Stimulated activated CD4-positive, alpha-beta T cell treated with anti-CD3 and anti-CD28 coated beads, Interleukin-1b, Interleukin-23, amount 100 ng/mL, for 1 hour (primary cell): ENCODE measurements at regions not wholly inside any gene's neighbourhood (a gene's known extent, or its start where the extent isn't known, plus 50 kb on each side); places are given as distances from the start of the nearest gene placed in this dataset.
"Not testable (repeated sequence)": the region's sequence is repeated elsewhere in the genome, so short reads cannot be mapped to it uniquely, and the experiment has no call there.

ENCODE experiments used
- DNase-seq, 2 donors: peaks; one replicate each; pipeline ENCODE4 v3.0.0-alpha.2; 2020; ENCODE audit warnings: low read depth in 2 of 2

DNA sequence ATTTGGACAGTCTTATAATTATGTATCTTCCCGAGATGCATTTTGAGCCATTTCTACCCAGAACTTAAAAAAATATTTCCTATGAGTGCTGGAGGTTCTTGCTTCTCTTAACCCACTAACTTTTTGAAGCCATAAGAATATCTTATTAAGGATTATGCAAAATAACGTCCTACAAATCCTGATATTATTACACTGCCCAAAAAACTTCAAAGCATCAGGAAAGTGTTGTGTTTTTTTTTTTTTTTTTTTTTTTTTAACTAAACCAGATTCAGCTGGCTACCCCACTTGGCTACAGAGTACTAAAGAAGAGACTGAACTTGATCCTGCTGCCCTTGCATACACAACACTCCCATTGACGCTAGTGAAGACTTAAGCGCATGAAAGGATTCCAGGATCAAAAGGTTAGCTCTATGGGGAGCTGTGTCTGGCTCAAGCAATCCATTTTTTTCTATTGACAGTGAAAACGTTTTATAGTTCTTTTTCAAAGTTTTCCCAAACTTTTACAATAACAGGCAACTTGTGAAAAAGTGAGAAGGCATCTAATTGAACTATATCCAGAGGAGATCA lies 141.4 kb downstream of the KCNRG start:
- DNase-seq, result no peak

DNA sequence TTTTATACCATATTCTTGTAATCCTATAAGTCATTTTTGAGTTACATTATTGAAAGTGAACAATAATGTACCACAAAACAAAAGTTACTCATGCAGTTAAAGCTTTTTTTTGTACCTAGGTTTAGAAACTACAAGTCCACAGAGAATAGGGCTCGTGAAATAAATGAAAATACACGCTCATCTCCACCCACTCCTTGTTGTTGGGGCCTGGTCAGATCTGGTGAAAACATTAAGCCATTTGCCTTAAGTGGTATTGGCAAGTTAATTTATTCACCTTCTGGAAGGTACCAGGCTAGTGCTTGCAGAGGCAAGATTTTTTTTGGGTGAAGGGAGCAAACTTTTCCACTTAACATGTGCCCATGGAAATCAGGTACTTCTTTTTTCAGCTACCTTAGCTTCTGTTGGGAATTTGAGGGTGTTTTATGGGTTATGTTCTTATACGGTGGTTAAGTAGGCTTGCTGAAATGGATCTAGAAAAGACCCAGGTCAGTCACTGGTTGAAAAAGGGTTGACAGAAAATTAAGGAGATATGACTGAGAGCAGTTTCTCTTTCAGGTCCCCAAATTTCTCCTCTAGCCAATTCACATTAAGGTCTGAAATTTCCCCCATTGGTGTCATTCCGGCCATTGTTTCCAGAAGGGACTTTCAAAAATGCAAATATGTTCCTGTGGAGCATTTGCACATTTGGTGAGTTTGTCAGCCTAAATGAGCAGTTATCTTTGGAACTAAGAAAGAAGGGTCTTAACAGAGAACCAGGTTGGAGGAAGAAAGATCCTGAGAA lies 143.3 kb downstream of the KCNRG start:
- no peak for DNase-seq

DNA sequence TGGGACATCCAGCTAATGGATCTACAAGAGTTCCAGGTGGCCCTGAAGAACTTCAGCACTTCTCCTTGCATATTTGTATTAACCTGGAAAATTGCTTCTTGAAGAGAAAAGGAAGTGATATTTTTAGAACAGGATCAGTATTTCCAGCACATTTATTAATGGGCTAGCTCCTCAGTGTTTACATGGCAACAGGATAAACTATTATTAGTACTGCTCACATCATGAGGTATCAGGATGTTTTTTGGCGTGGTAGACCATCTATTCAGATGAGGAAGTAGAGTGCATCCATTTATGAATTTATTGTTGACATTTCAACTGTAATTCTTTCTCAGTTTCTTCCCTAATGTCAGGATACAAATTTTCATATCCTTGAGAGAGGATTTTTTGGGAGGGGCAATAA lies 144.4 kb downstream of the KCNRG start:
- no peak for DNase-seq

DNA sequence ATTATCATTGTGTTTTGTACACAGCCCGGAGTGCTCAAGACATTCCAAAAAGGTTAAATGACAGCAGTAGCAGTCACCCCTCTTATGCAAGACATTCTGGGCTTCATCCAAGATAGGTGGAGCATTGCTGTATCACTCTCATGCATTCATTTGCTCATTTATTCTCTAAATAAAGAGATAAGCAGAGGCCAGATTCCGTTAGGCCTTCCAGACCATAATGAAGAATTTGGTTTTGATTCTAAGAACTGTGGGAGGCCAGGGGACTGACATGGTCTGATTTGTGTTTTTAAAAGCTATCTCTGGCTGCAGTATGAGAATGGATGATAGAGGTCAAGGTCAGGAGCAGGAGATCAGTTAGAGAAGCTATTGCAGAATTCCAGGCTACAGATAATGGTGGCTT lies 145.8 kb downstream of the KCNRG start:
- no peak for DNase-seq

DNA sequence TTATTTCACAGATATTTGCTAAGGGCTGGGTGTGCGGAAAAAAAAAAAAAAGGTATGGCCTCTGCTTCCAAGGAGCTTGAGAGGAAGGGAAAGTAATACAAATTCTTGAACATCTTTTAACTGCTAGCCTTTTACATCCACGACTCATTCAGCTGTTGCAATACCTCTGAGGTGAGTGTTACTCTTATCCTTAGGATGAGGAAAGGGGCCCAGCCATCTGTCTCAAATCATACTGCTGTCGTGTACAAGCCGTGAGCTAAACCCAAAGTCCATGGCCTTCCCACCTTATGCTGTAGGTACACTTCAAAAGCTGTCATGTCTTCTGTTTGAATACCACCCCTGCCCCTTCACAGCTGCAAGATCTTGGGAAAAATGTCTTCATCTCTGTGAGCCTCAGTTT lies 146.8 kb downstream of the KCNRG start:
- DNase-seq, result no peak

DNA sequence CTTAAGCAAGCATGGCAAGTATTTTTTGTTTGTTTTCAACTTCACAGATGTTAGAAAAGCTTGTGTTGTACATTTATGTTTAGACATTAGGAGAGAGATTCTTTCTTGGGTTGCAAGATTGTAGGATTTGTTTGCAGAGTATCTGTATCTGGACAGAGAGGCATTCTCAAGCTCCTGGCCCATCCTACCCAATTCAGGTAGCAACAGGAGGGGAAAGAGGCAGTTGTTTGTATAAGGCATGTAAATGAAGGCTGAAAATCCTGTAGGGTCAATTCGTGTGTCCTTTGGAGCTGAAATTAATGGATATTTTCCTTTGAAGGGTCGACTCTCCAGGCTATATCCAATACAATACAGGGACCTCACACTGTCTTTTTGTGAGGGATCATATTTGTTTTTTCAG lies 147.3 kb downstream of the KCNRG start:
- no peak for DNase-seq

DNA sequence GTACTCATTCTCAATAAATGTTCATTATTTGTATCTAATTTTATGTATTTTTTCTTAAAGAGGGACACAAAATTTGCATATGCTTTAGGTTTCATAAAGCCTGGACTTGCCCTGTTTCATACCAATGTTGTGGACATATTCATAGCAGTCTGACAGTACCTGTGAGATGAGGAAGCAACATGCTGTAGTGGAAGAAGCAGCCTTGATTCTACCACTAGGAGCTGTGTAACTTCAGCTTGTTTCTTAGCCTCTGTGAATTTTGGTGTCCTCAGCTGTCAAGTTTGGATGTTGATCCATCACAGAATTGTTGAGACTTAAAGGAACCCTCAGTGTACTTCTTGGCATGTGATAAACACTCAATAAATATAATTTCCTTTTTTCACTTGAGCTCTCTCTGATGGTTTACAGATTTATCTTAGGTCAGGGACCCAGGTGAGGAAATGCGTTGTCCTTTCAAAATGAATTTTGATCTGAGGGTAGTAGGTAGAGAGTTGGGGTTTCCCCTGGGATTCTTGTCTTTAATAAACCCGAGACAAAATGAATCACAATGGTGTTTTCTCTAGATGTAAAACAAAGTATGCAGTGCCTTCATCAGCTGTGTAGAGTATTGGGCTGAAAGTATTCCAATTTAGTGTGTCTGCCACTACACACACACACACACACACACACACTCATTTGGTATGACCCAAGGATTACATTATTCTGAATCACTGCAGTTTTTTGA lies 152.1 kb downstream of the KCNRG start:
- DNase-seq, result no peak

DNA sequence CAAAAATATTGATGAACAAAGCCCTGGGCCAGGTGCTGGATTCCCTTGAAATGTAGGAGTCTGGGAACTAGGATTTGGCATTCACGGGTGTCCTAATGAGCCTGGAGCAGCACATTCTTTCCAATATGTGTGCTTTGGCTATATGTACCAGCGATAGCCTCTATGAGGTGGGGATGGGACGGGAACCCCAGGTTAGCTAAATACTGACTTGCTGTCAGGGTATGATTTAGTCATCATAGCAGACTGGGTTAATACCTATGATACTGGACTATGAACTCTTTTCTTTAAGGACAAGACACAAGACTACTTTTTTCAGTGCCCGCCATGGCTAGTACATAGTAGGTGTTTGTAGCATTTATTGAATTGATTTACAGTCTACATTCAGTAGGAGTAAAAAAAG lies 152.7 kb downstream of the KCNRG start:
- DNase-seq, result no peak

DNA sequence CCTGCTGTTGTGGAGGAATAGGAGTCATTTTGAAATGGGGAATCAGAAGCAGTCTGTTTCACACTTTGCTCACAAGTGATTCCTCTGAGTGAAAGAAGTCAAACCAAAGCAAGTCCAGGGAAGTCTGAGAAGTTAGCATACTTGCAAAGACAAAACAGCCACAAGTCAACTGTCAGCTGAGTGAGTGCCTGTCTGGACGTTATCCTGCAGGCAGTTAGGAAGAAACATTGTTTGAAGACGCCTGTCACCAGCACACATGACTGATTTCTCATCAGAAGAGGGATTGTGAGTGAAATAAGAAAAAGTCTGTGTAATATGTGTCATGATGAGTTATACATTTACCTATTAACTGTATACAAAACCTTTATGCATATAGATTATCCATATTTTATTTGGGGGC lies 153.5 kb downstream of the KCNRG start:
- DNase-seq, result no peak

DNA sequence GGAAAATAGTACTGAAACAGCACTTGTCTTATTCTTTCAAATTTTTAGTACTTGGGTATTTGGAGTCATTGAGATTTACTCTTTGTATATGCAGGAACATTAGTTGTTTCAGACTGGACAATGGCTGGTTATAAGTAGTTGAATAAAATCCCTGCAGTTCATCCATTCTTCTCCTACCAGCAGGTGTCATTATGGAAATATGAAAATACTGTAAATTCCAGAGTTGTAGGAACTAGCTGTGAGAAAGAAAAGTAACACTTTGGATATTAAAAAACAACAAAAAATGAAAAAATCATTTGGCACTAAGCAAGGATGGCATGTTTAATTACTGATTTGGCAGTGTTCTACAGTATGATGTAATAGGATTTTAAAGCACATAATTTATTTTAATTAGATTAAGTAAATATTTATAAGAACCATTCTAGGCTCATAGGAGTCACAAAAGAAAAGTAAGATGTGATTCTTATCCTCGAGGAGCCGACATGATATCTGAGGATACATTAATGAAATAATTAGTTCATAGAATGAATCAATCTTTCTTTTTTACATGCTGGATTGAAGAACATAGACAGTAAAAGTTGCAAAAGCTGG lies 155.3 kb downstream of the KCNRG start:
- DNase-seq, result no peak

DNA sequence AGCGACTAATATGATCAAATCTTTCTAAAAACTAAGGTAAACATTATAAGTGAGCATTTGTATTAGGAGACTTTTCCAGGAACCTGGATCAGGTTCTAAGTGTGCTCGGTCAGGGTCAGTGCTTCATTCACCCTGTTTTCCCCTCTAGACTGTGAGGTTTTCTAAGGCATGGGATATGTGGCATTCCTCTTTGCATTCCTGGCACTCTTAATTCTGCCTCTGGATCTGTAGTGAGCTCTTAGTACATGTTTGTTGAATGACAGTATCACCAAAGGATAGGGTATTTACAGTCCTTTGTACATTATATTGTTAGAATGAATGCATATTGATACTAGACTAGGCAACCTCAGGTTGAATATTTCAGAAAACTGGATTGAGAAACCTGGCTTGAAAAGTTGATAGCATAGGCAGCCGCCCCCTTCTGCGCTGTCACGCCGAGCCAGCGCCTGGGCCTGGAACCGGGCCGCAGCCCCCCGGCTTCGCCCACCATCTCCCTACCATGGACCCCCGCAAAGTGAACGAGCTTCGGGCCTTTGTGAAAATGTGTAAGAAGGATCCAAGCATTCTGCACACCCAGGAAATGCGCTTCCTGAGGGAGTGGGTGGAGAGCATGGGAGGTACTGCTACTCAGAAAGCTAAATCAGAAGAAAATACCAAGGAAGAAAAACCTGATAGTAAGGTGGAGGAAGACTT lies 156.5 kb downstream of the KCNRG start:
- no peak for DNase-seq

DNA sequence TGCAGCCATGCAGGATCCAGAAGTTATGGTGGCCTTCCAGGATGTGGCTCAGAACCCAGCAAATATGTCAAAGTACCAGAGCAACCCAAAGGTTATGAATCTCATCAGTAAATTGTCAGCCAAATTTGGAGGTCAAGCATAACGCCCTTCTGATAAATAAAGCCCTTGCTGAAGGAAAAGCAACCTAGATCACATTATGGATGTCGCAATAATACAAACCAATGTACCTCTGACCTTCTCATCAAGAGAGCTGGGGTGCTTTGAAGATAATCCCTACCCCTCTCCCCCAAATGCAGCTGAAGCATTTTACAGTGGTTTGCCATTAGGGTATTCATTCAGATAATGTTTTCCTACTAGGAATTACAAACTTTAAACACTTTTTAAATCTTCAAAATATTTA lies 157.8 kb downstream of the KCNRG start:
- not testable (repeated sequence) for DNase-seq

DNA sequence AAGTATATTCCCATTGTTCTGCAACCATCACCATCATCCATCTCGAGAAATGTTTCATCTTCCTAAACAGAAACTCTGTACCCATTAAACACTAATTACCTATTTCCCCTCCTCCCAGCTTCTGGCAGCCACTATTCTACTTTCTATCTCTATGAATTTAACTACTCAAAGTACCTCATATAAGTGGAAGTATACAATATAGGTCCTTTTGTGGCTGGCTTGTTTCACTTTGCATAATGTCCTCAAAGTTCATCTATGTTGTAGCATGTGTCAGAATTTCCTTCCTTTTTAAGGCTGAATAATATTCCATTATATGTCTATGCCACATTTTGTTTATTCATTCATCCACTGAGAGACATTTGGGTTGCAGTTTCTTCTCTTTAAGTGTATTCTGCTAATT lies 159.4 kb downstream of the KCNRG start:
- DNase-seq, result no peak

DNA sequence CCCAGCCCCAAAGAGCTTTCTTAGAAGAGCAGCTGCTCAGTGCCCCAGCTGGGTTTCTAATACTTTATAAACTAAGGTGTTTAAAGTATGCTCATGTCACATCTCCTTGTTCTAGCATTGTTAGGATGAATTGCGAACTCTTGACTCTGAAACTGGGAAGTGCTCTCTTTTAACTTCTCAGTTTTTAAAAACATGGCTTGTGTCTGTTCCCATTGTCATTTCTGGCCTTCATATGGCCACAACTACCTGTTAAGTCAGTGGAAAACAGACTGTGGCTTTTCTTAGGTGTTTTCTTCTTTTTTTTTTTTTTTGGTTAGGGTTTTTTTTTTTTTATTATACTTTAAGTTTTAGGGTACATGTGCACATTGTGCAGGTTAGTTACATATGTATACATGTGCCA lies 164.7 kb downstream of the KCNRG start:
- DNase-seq, result no peak

DNA sequence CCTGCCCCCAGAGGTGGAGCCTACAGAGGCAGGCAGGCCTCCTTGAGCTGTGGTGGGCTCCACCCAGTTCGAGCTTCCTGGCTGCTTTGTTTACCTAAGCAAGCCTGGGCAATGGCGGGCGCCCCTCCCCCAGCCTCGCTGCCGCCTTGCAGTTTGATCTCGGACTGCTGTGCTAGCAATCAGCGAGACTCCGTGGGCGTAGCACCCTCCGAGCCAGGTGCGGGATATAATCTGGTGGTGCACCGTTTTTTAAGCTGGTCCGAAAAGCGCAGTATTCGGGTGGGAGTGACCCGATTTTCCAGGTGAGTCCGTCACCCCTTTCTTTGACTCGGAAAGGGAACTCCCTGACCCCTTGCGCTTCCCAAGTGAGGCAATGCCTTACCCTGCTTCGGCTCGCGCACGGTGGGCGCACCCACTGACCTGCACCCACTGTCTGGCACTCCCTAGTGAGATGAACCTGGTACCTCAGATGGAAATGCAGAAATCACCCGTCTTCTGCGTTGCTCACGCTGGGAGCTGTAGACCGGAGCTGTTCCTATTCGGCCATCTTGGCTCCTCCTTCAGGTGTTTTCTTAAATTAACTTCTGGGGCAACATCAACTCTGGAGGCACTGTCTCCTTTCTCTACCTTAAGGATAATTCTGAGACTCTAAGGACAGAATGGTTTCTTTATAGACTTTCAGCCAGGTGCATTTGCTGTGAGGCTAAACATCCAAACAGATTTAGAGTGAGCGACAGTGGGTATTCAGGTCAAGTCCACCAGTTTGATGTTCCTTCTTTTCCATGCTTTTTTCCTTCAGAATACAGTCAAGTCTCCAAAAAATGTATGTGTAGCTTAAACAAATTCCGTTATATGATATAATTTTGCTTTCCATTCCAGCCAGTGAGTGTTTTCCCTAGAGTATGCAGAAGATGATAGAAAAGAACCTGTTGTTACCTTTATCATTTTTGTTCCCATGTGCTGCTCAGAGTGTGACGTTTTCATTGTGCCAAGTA lies 170.8 kb downstream of the KCNRG start:
- DNase-seq, result not testable (repeated sequence)

DNA sequence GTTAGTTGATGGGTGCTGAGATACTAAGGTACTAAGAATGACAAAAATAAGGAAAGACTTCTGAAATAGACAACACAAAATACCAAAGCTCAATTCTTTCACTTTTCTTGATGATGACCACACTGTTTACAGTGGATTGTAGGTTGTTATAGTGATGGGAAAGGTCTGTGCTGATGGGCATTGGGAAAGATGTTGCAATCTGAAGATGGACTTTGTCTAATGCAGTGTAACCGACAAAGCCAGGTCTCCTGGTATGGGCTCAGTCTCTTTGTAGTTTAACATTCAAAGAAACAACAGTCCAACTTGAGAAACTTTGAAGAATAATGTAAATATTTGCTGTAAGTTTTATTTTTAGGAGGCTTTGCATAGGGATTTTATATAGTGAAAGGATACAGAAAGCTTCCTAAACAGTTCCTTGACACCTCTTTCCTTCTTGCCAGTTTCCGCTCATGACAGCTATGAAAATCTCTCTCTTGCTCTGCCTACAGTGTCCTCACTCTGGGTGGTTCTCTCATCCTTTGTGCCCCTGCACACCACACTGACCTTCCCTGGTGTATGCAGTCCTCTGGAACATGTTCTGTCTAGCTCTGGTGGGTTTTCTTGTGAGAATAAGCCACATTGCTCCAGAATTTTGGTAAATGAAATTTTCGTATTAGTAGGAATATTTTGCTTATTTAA lies 172.2 kb downstream of the KCNRG start:
- no peak for DNase-seq

DNA sequence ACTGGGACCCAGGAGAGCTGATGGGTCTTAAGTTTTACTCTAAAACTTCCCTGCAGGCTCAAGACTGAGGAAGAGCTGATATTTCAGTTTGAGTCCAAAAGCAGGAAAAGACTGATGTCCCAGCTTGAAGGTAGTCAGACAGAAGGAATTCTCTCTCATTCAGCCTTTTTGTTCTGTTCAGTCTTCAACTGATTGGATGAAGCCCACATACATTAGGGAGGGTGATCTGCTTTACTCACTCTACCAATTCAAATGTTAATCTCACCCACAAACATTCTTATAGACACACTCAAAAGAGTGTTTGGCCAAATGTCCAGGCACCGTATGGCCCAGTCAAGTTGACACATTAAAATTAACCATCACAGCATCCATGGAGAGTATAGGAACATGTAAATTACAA lies 173.5 kb downstream of the KCNRG start:
- no peak for DNase-seq

DNA sequence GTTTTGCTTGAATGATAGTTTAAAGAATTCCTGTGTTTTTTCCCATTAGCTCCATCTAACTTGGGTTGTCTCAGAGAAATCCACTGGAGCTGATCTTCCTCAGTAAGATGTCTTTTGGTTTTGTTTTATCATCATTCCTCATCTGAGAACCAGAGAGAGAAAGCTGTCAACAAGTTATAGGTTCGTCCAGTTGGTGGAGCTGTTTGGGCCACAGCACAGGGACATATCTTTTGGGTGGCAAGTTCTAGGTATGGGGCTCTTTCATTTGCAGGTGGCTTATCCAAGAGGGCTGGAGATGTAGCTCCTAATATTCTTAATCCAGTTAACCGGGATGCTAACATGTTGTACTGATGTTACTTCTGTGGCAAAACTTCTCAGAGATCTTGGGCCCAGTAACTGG lies 174.2 kb downstream of the KCNRG start:
- no peak for DNase-seq

DNA sequence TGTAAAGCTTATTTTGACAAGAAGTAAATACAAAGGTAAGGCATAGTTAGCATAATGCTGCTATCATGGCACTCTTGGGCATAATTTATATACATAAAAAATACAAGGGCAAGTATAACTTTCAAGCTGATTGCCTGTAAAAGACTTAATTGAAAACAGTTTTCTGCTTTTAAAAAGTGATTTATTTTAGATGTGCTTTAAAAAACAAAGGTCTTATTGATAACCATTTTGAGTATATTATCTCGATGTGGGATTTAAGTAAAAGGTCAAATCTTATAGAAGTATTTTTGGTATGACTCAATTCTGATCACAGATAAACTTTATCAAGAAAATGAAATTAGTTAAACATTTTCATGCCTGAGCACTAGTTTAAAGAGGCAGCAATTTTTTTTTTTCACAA lies 175.8 kb downstream of the KCNRG start:
- no peak for DNase-seq

DNA sequence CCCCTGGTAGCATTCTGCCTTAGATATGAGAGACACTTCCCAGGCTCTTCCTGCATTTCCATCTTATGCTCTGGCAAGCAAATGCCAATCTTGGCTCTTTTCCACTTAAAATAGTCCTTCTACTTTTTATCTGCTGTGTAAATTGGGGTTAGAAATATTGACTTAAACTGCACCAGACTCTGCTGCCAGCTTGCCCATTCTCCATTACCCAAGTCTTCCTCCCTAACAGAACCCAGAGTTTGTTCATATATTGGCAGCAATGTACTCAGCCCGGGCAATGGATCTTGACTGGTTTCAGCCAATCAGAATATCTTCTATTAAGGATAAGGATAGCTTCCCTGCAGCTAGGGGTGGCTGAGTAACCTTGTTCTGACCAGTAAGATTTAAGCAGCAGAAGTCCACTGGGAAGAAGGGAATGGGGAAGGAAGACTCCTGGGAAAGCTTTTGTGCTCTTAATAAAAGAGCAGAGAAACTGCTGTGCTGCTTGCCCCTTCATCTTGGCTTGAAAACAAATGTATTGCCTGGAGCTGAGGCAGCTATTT lies 177.1 kb downstream of the KCNRG start:
- DNase-seq, result no peak
